ENCODE measurements at regions not wholly inside any gene's neighbourhood (a gene's known extent, or its start where the extent isn't known, plus 50 kb on each side); places are given as distances from the start of the nearest gene placed in this dataset.

GRCh38 chr2:14330884-14331283 is 301.6 kb upstream of the LRATD1 start (continued):
- TF ChIP-seq NKRF (IDR thresholded peaks at IDR 0.05; ENCODE audit: borderline replicate concordance) = no peak
- TF ChIP-seq SPI1 (IDR thresholded peaks at IDR 0.05; ENCODE audit: borderline replicate concordance, low read depth, low read length) = no peak
- TF ChIP-seq ZBTB49 (CRISPR knock-in tag; IDR thresholded peaks at IDR 0.05; ENCODE audit: borderline replicate concordance) = no peak
- TF ChIP-seq ZNF212 (CRISPR knock-in tag; IDR thresholded peaks at IDR 0.05) = no peak
- no peak for TF ChIP-seq GTF2A2 (tag; IDR thresholded peaks at IDR 0.05)
- no peak for TF ChIP-seq EZH2 (IDR thresholded peaks at IDR 0.05; ENCODE audit: borderline replicate concordance, low read depth, low read length)
- no peak for TF ChIP-seq ZNF592 (IDR thresholded peaks at IDR 0.05)
- TF ChIP-seq JUNB (CRISPR knock-in tag; conservative IDR thresholded peaks at IDR 0.05) = no peak
- no peak for TF ChIP-seq MAFG (tag; conservative IDR thresholded peaks at IDR 0.05)
